Immature natural killer cell (primary cell): ENCODE measurements at regions not wholly inside any gene's neighbourhood (a gene's known extent, or its start where the extent isn't known, plus 50 kb on each side); places are given as distances from the start of the nearest gene placed in this dataset.
"Not testable (repeated sequence)": the region's sequence is repeated elsewhere in the genome, so short reads cannot be mapped to it uniquely, and the experiment has no call there.

Experiments
- DNase-seq, 3 donors: peaks; one replicate each; pipeline ENCODE4 v3.0.0; 2022; ENCODE audit warnings: mixed read lengths in 1 of 3
- H3K27ac Mint-ChIP-seq, 6 donors: one replicate each; pipeline ENCODE4 v1.8.0; 2020; ENCODE audit warnings: mixed read lengths in 6 of 6, mild to moderate bottlenecking in 5 of 6, inconsistent platforms in 4 of 6, moderate library complexity in 3 of 6
- H3K27me3 Mint-ChIP-seq, 3 donors: one replicate each; pipeline ENCODE4 v1.8.0; 2020 to 2021; ENCODE audit warnings: low read depth in 3 of 3, mild to moderate bottlenecking in 3 of 3, mixed read lengths in 3 of 3, moderate library complexity in 3 of 3, inconsistent platforms in 1 of 3
- H3K36me3 Mint-ChIP-seq, 3 donors: one replicate each; pipeline ENCODE4 v1.8.0; 2020; ENCODE audit warnings: mixed read lengths in 3 of 3, inconsistent platforms in 2 of 3, mild to moderate bottlenecking in 2 of 3
- H3K4me1 Mint-ChIP-seq, 2 donors: one replicate each; pipeline ENCODE4 v1.8.0; 2020; ENCODE audit warnings: inconsistent platforms in 2 of 2, mild to moderate bottlenecking in 2 of 2, mixed read lengths in 2 of 2, moderate library complexity in 1 of 2
- H3K4me3 Mint-ChIP-seq, 5 donors: one replicate each; pipeline ENCODE4 v1.8.0; 2020; ENCODE audit warnings: mild to moderate bottlenecking in 5 of 5, mixed read lengths in 5 of 5, inconsistent platforms in 3 of 5, moderate library complexity in 3 of 5
- H3K9me3 Mint-ChIP-seq, 6 donors: one replicate each; pipeline ENCODE4 v1.8.0; 2020; ENCODE audit warnings: mild to moderate bottlenecking in 6 of 6, mixed read lengths in 6 of 6, inconsistent platforms in 4 of 6, moderate library complexity in 3 of 6

- Mint-ChIP-seq H3K4me3 (no peak overlapping the region), H3K27me3 (peaks cover 0 to 4% (median 0%) of the 10 kb centered on the region in 3 donors), H3K27ac (no peak overlapping the region), H3K4me1 (no peaks in the 10 kb centered on the region), H3K36me3 (no peaks in the 10 kb centered on the region), H3K9me3 (no peaks in the 10 kb centered on the region)
- DNase-seq, result no peak
Observed at GRCh38 chr4:159410076-159410777, 307.3 kb downstream of the RAPGEF2 start.

GRCh38 chr4:159410891-159411290, 308.0 kb downstream of the RAPGEF2 start:
- Mint-ChIP-seq H3K4me1 (no peaks in the 10 kb centered on the region), H3K27ac (no peak overlapping the region), H3K4me3 (no peak overlapping the region), H3K9me3 (no peaks in the 10 kb centered on the region), H3K36me3 (no peaks in the 10 kb centered on the region), H3K27me3 (peaks cover 0 to 4% (median 0%) of the 10 kb centered on the region in 3 donors)
- no peak for DNase-seq

GRCh38 chr4:159413306-159413943, 310.5 kb downstream of the RAPGEF2 start:
- Mint-ChIP-seq H3K36me3 (no peaks in the 10 kb centered on the region), H3K4me3 (no peak overlapping the region), H3K4me1 (peaks cover 0 to 7% of the 10 kb centered on the region in 2 donors), H3K9me3 (peaks cover 0 to 5% (median 0%) of the 10 kb centered on the region in 6 donors), H3K27ac (no peak overlapping the region), H3K27me3 (peaks cover 0 to 1% (median 0%) of the 10 kb centered on the region in 3 donors)
- no peak for DNase-seq

GRCh38 chr4:159414305-159414704, 311.4 kb downstream of the RAPGEF2 start:
- no peak for DNase-seq
- Mint-ChIP-seq H3K27me3 (peaks cover 0 to 1% (median 1%) of the 10 kb centered on the region in 3 donors), H3K9me3 (peaks cover 0 to 5% (median 0%) of the 10 kb centered on the region in 6 donors), H3K4me1 (peaks cover 0 to 7% of the 10 kb centered on the region in 2 donors), H3K36me3 (no peaks in the 10 kb centered on the region), H3K4me3 (no peak overlapping the region), H3K27ac (no peak overlapping the region)

- Mint-ChIP-seq H3K36me3 (no peaks in the 10 kb centered on the region), H3K4me1 (peaks cover 0 to 7% of the 10 kb centered on the region in 2 donors), H3K9me3 (peaks cover 0 to 5% (median 0%) of the 10 kb centered on the region in 6 donors), H3K27me3 (peaks cover 0 to 4% (median 0%) of the 10 kb centered on the region in 3 donors), H3K4me3 (no peak overlapping the region), H3K27ac (no peak overlapping the region)
- DNase-seq, result no peak
Observed at GRCh38 chr4:159416073-159416472, 313.2 kb downstream of the RAPGEF2 start.

- peaks cover 0 to 5% (median 0%) of the 10 kb centered on the region in 6 donors for H3K9me3 Mint-ChIP-seq
Observed at GRCh38 chr4:159416996-159417395, 314.1 kb downstream of the RAPGEF2 start.

GRCh38 chr4:159420162-159421057, 317.5 kb downstream of the RAPGEF2 start:
- Mint-ChIP-seq H3K27me3 (peaks cover 0 to 4% (median 0%) of the 10 kb centered on the region in 3 donors), H3K4me3 (no peak overlapping the region), H3K4me1 (peaks cover 0 to 7% of the 10 kb centered on the region in 2 donors), H3K9me3 (peaks cover 0 to 5% (median 0%) of the 10 kb centered on the region in 6 donors), H3K36me3 (no peaks in the 10 kb centered on the region), H3K27ac (no peak overlapping the region)
- DNase-seq, result no peak

More at GRCh38 chr4:159416996-159417395, 314.1 kb downstream of the RAPGEF2 start:
- Mint-ChIP-seq H3K36me3 (no peaks in the 10 kb centered on the region), H3K27me3 (peaks cover 0 to 4% (median 0%) of the 10 kb centered on the region in 3 donors), H3K4me1 (peaks cover 0 to 7% of the 10 kb centered on the region in 2 donors), H3K27ac (no peak overlapping the region), H3K4me3 (no peak overlapping the region)
- DNase-seq, result no peak

GRCh38 chr4:159421058-159421419, 318.2 kb downstream of the RAPGEF2 start:
- H3K9me3 Mint-ChIP-seq, H3K4me1 Mint-ChIP-seq, H3K36me3 Mint-ChIP-seq, DNase-seq, H3K4me3 Mint-ChIP-seq, H3K27ac Mint-ChIP-seq, H3K27me3 Mint-ChIP-seq: not testable (repeated sequence)

- peaks cover 0 to 4% (median 0%) of the 10 kb centered on the region in 3 donors for H3K27me3 Mint-ChIP-seq
- H3K36me3 Mint-ChIP-seq, result no peaks in the 10 kb centered on the region
- H3K27ac Mint-ChIP-seq, result no peak overlapping the region
- no peak overlapping the region for H3K4me3 Mint-ChIP-seq
- peaks cover 0 to 5% of the 10 kb centered on the region in 2 donors for H3K4me1 Mint-ChIP-seq
- no peak for DNase-seq
- H3K9me3 Mint-ChIP-seq, result peaks cover 0 to 5% (median 0%) of the 10 kb centered on the region in 6 donors
Observed at GRCh38 chr4:159422019-159422418, 319.1 kb downstream of the RAPGEF2 start.

- Mint-ChIP-seq H3K4me3 (no peak overlapping the region), H3K27ac (no peak overlapping the region), H3K36me3 (no peaks in the 10 kb centered on the region)
Observed at GRCh38 chr4:159422626-159423025, 319.7 kb downstream of the RAPGEF2 start.

GRCh38 chr4:159425737-159426305, 322.9 kb downstream of the RAPGEF2 start:
- Mint-ChIP-seq H3K4me3 (no peak overlapping the region), H3K27me3 (no peaks in the 10 kb centered on the region), H3K4me1 (peaks cover 0 to 2% of the 10 kb centered on the region in 2 donors), H3K9me3 (no peaks in the 10 kb centered on the region), H3K27ac (no peak overlapping the region), H3K36me3 (no peaks in the 10 kb centered on the region)
- DNase-seq, result no peak

More at GRCh38 chr4:159422626-159423025, 319.7 kb downstream of the RAPGEF2 start:
- no peak for DNase-seq
- peaks cover 0 to 4% (median 0%) of the 10 kb centered on the region in 3 donors for H3K27me3 Mint-ChIP-seq
- no peaks in the 10 kb centered on the region for H3K4me1 Mint-ChIP-seq
- peaks cover 0 to under 1% (median 0%) of the 10 kb centered on the region in 6 donors for H3K9me3 Mint-ChIP-seq

GRCh38 chr4:159428293-159428692, 325.4 kb downstream of the RAPGEF2 start:
- Mint-ChIP-seq H3K4me3 (no peak overlapping the region), H3K4me1 (peaks cover 0 to 2% of the 10 kb centered on the region in 2 donors), H3K27me3 (no peaks in the 10 kb centered on the region), H3K27ac (no peak overlapping the region), H3K9me3 (no peaks in the 10 kb centered on the region), H3K36me3 (no peaks in the 10 kb centered on the region)
- DNase-seq, result no peak

- peaks cover 0 to 2% of the 10 kb centered on the region in 2 donors for H3K4me1 Mint-ChIP-seq
- no peaks in the 10 kb centered on the region for H3K9me3 Mint-ChIP-seq
- no peak overlapping the region for H3K4me3 Mint-ChIP-seq
- no peak overlapping the region for H3K27ac Mint-ChIP-seq
- no peaks in the 10 kb centered on the region for H3K36me3 Mint-ChIP-seq
- no peaks in the 10 kb centered on the region for H3K27me3 Mint-ChIP-seq
- DNase-seq, result no peak
Observed at GRCh38 chr4:159428975-159429692, 326.3 kb downstream of the RAPGEF2 start.
